GM18907 (cell line): ENCODE measurements at regions not wholly inside any gene's neighbourhood (a gene's known extent, or its start where the extent isn't known, plus 50 kb on each side); places are given as distances from the start of the nearest gene placed in this dataset.

ENCODE experiments used
- ATAC-seq: cut with Tn5 transposase; IDR thresholded peaks from one replicate; pipeline ENCODE4 v1.9.1; 2021; ENCODE audit warnings: mild to moderate bottlenecking, moderate library complexity; ENCODE audit not compliant: unreplicated experiment

DNA sequence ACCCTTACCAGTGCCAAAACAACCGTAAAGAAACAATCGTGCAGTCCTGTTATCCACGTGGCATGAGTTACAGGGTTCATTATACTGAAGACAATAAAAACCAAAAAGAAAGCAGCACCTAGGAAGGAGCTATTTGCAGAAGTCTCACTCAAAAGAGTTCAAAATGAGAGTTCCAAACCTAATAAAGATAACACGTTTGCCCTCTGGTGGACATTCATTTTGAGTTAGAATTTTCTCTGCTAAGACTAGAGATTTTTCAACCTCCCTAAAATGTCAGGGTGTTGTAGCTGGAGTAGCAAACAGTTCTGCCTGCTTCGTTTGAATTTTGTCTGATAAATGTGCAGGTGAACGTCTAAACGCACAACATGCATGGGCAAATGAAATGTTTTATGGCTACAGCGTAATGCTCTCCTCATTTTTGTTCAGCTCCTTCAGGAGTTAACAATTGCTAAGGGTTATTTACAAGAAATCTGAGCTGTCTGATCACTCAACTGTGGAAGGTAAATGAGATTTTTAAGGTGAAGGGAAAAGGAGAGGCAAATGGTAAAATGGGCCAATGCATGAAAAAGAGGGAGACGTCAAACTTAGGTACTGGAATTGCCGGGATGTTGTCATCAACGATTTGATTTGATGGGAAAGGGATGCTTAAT is 1067.9 kb upstream of the EEF2KMT start:
- ATAC-seq: no peak

DNA sequence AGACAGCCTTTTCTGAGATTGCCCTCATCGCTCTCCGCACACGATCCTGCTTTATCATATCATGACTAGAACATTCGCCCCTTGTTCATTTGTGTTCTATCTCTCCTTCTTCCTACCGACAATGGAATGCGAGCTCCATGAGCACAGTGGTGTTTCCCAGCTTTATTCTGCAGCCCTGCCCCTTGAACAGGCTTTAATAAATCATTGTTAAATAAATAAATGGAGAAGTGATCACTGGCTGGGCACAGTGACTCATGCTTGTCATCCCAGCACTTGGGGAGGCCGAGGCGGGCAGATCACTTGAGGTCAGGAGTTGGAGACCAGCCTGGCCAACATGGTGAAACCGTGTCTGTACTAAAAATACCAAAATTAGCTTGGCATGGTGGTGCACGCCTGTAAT is 1063.3 kb upstream of the EEF2KMT start:
- no peak for ATAC-seq

DNA sequence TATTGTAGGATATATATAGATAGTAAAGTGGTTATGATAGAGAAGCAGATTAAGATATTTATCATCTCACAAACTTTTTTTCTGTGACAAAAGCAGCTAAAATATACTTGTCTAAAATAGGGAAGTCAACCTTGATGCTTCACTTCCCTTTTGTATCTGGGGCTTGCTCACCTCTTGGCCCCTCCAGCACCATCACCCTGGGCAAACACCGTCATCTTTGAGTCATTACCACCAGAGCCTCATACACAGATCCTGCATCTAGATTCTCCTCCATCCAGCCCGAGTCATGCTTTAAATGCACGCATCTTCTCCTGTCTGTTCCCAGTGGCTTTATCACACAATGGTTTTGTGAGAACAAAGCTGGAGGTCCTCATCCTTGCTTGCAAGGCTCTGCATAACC is 1062.7 kb upstream of the EEF2KMT start:
- no peak for ATAC-seq

DNA sequence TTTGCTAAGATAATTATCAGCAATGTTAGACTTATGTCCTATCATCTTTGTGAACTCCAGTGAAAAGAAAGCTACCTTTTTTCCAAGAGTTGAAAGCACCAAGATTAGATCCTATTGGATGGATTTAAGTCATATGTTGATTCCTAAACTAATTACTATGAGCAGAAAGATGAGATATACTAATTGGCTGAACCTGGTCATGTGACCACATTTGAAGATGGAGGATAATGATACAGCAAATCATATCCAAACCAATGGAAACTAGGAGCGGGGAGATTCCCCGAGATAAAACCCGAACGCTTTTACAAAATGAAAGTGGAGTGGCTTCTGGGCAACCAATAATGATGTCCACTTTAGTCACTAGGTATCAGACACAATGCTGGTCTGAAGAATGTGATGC is 1060.2 kb upstream of the EEF2KMT start:
- no peak for ATAC-seq

DNA sequence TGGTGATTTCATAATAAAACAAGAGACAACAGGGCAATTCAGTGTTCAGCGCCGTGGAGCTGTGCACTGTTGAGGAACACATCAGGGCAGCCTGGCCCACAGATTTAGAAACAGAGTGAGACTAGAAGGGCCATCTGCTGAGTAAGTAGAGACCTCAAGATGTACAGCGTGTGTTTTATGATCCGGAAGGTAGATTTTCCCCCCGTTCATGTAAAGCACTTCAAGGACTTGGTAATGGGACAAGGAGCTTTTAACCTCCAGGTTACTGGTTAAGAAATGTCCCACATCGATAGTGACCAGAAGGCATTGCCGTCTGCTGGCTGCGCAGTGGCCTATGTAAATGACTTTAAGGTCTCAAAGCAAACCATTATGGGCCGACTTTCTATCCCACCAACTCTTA is 1057.7 kb upstream of the EEF2KMT start:
- no peak for ATAC-seq

DNA sequence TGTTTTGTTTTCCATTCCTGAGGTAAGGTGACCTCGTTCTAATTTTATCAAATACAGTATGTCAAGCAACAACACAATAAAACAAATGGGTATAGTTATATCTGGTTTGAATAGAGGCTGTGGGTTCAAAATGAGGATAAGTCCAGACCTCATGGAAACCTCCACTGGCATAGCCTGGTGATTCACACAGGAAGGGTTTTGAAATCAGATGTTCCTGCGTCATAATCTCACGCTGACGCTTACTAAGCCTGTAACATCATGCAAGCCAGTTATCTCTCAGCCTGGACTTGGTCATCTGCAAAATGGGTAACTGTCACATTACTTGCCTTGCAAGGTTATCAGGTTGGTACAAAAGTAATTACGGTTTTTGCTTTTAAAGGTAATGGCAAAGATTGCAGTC is 1056.3 kb upstream of the EEF2KMT start:
- no peak for ATAC-seq

DNA sequence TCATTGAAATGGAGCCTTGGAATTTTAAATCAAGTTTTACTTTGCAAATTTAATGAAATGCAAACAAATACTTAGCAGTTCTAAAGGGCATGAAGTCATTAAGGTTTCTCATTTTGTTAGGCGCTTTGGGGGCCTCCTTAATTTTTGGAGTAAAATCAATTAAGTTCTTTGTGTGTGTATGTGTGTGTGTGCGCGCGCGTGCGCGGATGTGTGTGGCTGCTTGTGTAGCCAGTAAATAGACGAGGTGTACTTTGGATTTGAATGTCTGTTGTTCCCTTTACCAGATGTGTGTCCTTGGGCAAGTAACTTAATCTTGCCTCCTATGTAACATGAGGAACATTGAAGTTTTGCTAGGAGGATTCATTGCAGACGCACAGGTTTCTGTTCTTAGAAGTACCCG is 1051.4 kb upstream of the EEF2KMT start:
- ATAC-seq: no peak

DNA sequence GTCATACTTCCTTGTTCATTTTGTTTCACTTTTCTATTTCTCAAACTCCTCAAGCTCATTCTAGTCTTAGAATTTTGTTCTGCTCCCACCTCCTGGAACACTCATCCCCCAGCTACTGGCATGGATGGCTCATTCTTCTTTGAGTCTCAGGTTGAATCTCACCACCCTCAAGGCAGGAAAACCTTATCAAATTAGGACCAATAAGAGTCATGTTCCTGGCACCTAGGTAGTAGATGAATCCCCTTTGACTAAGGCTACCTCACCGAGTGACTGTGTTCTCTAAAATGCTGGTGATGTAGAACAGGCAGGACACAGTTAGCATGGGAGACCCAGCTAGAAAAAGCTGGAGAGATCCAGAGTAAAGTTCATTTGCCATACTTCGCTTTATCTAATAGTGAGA is 1050.8 kb upstream of the EEF2KMT start:
- no peak for ATAC-seq

DNA sequence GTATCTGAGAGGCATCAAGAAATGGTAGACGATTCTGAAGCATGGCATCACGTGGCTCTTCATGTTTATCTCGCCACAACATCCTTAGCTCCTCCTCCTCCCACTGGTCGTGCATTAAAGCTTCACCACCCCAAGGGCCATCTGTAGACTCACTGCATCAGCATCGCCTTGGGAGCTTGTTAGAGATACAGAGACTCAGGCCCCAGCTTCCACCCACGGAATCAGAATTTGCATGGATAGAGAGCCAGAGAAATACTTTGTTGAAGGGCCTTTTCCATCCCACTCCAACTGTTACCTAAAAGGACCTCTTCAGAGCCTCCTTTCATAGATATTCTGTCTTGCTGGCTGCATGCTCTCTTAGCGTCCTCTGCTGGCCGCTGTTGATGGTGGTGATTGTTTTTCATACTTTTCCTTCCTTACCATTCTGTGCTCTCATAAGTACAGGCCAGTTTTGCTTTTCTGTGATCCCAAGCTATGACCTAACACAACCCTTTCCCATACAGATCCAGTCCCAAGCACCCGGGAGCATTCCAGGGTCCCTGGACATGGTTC is 1049.4 kb upstream of the EEF2KMT start:
- no peak for ATAC-seq

DNA sequence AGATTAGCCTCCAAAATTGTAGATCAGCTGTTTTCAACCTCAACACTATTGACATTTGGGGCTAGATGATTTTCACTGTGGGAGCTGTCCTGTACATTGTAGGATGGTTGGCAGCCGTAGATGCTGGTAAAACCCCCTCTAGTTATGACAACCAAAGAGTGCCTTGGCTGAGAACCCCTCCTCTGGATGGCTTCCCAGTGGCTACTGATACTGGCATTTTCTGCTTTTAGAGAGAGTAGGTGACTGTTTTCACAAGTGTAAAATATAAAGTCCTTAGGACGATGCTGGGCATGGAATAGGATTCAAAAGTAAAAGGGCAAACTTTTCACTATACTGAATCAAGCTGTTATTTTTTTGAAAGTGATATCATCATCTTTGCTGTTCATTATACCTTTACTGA is 1048.8 kb upstream of the EEF2KMT start:
- no peak for ATAC-seq

DNA sequence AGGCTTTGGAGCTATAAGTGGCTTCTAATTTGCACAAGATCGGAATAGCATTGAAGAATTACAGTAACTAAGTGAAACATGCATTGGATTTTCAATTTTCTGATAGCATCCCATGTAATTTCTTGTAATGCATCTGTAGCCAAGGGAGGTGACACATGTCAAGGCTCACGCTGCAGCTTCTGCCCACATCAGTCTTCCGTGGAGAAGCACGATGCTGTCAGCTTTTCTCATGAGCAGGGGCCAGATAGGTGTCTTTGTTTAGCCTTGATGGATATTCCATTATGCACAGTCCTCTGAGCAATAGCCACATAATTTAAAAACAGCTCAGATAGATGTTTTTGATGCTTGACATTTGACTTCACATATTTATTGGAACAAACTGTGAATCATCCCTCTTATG is 1046.9 kb upstream of the EEF2KMT start:
- no peak for ATAC-seq

DNA sequence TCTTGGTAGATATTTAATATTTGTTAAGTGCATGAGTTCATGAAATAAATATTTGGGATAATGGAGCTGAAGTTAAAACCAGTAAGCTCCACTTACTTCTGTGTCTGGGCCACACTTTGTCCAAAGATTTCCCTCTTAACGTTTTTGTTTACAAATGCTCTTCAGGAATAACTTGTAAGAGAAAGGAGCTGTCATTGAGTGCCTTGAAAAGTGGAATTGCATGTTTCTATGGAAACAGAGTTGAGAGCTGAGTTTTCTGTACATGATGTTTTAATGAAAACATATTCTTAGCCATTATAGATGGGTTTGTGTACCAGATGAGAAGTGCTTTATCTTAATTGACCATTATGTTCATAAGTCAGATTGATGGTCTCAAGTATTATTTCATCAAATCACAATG is 1045.4 kb upstream of the EEF2KMT start:
- ATAC-seq: no peak

DNA sequence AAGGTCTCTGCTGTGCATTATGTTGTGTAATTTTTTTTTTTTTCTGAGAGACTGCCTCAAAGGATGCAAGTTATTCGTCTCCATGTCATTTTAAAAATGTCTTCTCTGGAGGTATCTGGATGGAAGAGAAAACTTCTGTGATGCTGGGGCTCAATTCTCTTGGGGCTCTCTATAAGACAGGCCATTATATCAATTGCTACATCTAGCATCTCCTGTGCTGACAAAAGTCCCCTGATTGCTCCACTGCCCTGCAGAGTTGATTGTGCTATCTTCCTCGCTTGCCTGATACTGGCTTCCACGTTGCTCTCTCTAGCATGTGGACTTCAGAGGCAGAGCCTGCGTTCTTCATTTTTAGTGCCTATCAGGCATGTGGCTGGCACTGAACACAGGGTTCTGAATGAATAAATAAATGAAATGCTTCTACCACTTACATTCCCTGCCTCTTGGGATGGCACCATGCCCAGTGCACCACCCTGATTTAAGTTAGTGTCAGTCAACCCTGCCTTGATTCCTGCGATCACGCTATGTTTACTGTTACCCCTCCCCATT is 1035.5 kb upstream of the EEF2KMT start:
- no peak for ATAC-seq

DNA sequence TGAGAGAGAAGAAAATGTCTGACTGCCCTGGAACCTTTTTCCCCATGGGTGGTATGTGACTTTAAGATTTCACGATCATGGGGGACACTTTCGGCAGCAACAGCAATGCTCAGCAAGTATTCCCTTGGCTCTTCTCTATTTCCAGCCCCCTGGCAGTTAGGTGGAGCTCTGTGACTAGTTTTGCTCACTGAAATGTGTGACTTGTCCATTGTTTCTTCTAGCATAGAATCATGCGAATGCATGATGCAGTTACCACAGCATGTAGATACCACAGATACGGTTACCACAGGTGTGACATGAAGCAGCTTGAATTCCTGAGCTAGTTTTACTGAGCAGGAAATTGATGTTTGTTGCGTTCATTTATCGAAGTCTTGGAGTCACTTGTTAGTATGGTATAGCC is 1034.5 kb upstream of the EEF2KMT start:
- ATAC-seq: no peak

DNA sequence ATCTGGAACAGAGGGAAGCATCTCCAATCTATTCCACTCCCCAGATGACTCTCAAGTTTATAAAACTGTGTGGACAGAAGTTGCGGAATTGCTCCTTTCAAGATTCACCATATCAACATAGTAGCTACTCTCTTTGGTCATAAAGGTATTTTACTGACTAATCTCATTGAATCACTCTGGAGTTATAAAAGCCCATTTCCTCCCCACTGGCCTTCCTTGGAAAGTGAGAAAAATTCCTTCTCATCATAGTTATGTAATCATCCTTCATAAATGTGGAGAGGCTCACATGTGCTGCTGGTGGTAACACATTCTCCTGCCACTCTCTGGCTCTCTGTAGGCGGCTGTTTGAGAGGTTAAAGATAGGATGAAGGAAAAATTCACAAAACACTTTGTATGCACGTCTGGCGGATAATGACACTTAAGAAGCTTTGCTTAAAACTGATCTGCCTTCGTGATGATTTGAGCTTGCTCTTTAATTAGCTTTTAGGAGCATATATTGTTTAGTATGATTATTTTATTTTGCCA is 1034.0 kb upstream of the EEF2KMT start:
- ATAC-seq: no peak

DNA sequence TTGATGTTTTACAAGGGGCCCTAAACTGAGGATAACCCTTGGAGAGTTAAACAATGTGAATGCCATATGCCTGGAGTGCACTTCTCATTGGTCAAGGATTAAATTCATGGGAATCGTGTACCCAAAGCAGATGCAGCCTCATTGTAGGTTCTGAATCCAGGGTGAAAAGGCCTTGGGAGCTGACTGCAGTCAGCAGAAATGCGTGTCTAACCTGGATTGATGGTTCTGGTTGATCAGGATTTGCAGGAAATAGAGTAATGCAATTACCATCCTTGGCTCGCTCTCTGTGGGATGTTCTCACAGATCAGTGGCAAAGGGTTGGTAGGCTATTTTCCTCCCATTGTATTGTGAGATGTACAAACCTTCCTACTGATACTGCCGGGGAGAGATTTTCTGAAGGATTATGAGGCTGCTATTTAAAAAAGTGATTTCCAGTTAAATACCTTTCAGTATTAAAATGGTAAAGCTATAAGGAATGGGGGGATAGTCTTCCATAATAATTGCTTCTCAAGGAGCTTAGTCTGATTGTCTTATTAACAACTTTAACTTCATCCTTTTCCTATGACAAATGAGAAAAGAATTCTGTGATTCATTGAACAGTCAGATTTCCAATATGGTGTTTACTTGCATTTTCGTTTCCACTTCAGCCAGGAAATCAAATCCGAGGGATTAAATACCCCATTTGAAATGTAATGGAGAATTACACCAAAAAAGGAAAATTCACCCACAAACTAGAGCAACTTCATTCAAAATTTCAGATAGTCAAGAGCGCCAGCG is 1028.1 kb upstream of the EEF2KMT start:
- ATAC-seq: no peak

DNA sequence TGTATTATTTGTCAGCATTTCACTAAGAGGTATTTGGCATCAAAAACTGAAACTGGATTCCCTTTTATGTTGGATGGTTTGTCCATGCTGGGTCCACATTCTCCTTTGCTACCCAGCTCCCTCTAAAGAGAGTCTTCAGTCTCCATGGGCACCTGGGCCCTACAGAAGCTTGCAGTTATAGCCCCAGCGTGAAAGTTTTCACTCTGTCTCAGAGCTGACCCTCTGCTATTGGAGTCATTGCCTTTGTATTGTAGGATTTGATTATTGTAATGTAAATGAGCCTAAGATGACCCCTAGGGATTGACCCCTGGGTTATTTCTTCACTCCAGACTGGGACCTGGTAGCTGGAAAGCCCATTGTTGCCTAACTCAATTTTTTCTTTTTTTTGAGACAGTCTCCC is 1026.5 kb upstream of the EEF2KMT start:
- no peak for ATAC-seq

DNA sequence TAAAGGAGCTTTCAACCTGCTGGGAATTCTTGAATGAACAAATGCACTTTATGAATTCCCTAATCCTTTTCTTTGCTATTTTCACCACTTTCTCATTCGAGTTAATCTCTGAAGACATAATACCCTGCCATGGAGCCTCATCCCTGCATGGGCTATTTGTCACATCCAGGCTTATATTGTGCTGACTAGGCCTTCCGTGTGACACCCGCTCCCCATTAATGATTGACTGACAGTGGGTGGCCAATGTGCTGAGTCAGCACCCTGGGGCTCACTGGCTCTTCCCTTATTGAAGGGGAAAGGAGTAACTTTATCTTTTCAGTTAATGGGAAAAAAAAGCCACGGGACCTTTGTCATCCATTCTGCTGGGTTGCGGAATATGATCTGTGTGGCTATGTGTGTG is 1024.8 kb upstream of the EEF2KMT start:
- no peak for ATAC-seq

DNA sequence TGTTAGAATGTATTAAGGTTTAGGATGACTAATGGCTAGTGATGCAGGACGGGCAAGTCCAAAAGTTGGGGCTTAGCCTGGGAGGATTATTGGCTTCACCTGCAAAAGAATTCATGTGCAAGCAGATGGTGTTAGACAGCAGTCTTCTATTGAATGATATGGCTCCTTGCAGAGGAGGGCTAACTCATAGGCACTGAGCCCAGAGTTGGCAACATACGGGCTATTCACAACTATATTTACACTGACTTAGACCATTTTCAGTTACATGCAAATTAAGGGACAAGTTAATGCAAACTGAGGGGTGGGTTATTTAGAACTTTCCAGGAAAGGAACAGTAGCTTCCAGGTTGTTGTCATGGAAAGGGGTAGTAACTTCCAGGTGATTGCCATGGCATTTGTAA is 1017.1 kb upstream of the EEF2KMT start:
- no peak for ATAC-seq

DNA sequence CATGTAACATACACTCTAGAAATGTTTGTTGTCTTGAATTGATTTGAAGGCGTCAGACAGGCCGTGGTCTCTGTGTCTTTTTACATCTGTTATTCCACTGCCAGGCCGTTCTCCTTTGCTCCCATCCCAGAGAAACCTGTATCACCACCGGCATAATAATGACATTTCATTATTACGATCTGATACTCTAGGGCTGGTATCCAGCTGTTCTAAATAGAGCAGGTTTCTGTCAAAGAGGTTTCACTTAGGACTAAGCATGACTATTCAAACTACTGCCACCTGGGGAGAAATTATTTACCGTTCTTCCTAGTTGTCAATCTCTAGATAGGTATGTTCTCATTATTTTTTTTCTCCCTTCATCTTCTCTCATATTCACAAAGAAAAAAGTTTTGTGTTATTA is 1016.2 kb upstream of the EEF2KMT start:
- no peak for ATAC-seq

DNA sequence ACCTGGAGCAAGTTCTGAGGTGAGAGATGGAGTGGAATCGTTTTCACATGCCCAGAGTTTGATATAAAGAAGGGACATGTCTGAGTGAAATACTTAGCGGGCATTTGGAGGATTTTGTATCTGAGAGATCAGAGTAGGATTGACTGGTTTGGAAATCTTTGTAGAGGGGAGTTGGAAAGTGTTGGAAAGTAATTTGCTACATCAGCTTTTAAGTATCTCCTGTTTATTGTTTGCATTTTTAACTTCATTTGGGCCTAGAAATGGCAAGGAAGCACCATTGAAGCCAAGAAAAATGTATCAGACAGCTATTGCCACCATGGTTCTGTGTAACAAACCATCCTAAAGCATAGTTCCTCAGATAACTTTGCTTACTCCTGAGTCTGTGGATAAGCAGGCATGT is 1015.1 kb upstream of the EEF2KMT start:
- ATAC-seq: no peak

DNA sequence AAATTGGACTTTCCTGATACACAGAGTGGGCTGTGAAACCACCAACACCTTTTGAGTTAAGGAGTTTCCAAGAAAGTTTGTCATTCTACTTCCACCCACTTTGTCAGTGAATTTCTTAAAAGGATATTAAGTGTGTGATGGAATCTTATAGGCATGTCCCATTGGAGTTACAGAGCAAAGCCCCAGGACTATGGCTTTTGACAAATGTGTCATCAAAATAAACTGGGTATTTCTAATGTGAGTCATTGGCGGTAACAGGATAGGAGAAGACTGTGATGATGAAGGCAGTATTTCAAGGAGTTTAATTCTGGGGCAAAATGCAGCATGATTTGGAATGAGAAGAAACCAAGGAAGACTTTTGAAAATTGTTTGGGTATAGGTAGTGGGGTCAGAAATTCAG is 1013.8 kb upstream of the EEF2KMT start:
- ATAC-seq: no peak
